ENCODE measurements at regions not wholly inside any gene's neighbourhood (a gene's known extent, or its start where the extent isn't known, plus 50 kb on each side); places are given as distances from the start of the nearest gene placed in this dataset.

DNA sequence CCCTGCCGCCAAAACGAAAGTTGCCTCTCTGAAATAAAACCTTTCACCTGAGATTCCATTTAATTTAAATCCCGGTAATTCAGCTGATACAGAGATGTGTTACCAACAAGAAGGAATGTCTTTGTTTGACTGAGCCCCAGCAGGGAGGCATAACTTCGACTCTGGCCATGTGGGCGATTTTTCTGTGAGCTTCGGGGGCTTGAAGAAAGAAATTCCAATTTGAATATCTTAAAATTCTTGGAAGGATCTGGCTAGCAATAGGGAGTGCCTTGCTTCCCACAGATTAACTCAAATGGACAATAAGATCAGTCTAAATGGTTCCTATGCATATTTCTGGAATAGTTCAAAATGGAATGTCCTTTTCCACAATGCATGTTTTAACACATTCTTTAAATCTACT lies 252.5 kb upstream of the TMPO start:
- no peak for DNase-seq (ENCODE audit: low spot score)

DNA sequence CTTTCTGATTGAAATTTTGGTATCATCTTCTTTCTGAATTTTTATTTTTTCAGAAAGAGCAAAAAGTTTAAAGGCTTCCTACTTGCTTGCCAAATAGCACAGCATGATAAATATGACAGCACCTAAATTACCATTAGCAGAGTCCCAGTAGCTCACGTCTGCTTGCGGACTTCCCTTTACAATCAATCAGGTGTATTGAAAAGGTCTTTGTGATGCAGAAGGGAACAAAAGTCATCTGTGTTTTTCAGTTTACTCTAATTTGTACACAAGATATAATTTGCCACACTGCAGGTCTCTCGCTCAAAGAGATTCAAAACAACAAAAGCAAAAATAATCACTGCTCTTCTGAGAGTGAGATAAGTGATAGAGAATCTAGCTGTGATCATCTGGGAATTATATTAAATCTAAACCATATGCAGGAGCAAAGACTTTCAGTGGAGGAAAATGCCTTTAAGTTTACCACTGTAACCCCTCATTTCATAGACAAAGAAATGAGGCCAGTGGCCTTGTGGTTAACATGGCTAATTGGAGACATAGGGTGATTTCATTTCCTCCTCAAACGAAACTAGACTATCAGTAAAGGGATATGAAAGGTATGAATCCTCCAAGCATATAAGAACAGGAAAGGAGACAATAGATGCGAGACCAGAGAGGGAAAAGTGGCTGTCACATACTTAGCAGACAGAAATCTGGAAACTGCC lies 240.8 kb upstream of the TMPO start:
- TF ChIP-seq, protein P1, sequence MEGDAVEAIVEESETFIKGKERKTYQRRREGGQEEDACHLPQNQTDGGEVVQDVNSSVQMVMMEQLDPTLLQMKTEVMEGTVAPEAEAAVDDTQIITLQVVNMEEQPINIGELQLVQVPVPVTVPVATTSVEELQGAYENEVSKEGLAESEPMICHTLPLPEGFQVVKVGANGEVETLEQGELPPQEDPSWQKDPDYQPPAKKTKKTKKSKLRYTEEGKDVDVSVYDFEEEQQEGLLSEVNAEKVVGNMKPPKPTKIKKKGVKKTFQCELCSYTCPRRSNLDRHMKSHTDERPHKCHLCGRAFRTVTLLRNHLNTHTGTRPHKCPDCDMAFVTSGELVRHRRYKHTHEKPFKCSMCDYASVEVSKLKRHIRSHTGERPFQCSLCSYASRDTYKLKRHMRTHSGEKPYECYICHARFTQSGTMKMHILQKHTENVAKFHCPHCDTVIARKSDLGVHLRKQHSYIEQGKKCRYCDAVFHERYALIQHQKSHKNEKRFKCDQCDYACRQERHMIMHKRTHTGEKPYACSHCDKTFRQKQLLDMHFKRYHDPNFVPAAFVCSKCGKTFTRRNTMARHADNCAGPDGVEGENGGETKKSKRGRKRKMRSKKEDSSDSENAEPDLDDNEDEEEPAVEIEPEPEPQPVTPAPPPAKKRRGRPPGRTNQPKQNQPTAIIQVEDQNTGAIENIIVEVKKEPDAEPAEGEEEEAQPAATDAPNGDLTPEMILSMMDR (IDR thresholded peaks at IDR 0.05; ENCODE audit: extremely low read depth, missing control alignments): no peak

More for the DNA sequence above, 252.5 kb upstream of the TMPO start:
- TF ChIP-seq, protein P1 (IDR thresholded peaks at IDR 0.05; ENCODE audit: extremely low read depth, missing control alignments): no peak

DNA sequence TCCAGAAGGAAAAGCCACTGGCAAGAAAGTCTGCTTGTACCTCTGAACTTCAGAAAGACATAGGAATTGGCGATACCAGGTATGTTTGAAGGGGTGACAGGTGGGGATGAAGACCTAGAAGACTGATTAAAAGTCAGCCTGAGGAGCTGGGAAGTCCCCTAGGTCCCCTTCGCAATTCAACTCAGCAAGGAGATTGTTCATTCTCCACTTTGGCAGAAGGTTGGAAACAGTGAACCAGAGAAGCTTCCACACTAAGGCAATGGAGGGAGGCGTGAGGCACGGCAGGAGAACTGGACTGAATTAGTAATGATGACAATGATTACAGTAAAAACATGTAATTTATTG lies 240.3 kb upstream of the TMPO start:
- TF ChIP-seq, protein P1 (IDR thresholded peaks at IDR 0.05; ENCODE audit: extremely low read depth, missing control alignments): no peak
- DNase-seq (ENCODE audit: low spot score): no peak

More for the DNA sequence above, 240.8 kb upstream of the TMPO start:
- DNase-seq (ENCODE audit: low spot score): peak; percentile 33

DNA sequence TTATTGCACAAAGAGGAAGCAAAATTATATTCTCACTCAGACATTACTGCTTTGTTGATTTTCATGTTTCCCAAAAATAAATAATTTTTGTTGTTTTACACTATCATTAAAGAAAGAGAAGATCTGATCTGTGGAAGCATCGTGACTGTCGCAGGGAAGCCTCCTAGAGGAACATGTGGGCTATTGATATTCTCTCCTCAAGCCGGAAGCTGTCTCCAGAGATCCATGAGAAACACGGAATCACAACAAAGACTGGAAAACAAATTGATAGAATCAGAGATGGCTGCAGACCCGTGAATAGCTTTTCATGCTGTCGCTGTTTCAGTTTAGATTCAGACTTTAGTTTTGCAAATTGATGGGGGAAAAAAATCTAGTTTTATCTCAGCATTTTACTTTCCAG lies 235.2 kb upstream of the TMPO start:
- DNase-seq (ENCODE audit: low spot score): no peak
- TF ChIP-seq, protein P1 (IDR thresholded peaks at IDR 0.05; ENCODE audit: extremely low read depth, missing control alignments): no peak

DNA sequence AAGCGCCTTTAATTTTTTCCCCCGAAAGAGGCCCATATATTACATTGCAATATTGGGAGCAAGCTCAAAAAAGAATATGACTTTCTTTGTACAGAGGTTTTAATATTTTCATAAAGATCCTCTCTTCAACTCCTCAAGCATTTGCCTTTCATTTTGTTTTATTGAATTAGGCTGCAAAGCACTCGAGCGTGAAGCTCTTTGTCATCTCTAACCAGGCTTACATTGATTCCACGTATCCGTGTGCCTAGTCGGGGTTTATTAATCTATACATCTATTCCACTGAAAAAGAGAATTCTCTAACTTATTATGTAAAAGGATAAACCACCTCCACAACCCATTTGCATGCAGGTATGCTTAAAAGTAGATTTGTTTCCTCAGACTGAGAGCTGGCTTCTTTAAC lies 234.8 kb upstream of the TMPO start:
- TF ChIP-seq, protein P1 (IDR thresholded peaks at IDR 0.05; ENCODE audit: extremely low read depth, missing control alignments): no peak
- no peak for DNase-seq (ENCODE audit: low spot score)

DNA sequence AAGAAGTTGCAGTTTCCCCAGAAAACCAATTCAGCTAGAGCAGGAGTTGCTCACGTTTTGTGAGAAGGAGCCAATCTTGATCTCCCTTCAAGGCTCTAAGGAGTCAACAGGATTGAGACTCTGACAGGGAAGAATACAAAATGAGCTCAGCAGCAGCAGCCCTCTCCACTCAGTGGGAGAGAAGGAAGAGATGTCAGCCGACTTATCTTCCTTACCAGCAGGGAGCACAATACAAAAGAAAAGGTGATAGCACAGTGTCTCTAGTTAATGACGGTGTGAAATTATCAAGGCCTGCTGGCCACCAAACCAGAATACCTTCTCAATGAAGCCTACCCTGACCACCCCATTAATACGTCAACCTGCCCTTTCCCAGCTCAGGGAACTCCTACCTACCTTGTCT lies 223.6 kb upstream of the TMPO start:
- TF ChIP-seq, protein P1 (IDR thresholded peaks at IDR 0.05; ENCODE audit: extremely low read depth, missing control alignments): no peak
- no peak for DNase-seq (ENCODE audit: low spot score)

DNA sequence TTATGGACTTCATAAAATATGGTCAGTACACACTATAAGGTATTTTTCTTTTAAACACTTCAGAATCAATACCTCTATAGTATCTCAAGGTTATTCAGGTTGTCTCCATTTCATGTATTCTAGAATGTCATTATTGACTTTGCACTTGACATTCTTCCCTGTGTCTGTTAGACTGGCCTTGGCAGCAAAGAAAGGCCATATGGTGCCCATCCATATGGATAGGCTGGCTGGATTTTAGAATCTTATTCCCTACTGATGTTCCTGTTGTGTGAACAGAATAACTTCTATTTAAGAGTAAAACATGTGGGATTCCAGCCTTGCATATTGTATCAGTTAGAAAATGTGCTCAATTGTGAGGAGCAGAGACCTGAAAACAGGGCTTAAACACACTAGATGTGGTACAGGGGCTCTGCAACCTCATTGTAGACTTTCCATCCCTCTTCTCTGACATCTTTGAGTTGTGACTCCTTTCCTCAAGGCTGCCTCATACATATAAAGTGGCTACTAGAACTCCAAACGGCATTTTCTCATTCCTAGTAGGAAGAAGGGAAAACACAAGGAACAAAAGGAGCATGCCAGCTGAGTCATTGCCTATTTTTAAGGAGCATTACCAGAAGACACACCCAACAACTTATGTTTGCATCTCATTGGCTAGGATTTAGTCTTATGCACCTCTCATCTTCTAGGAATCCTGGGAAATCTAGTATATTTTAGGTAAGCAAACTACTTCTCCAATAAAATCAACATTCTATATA lies 221.2 kb upstream of the TMPO start:
- TF ChIP-seq, protein P1 (IDR thresholded peaks at IDR 0.05; ENCODE audit: extremely low read depth, missing control alignments): no peak
- no peak for DNase-seq (ENCODE audit: low spot score)
